HepG2 (cell line): ENCODE measurements at regions not wholly inside any gene's neighbourhood (a gene's known extent, or its start where the extent isn't known, plus 50 kb on each side); places are given as distances from the start of the nearest gene placed in this dataset.

Experiments
- KAT7 ChIP-seq: IDR thresholded peaks from 2 replicates; pipeline ENCODE4 v1.6.1; 2018; ENCODE audit warnings: borderline replicate concordance, missing compliant biosample characterization
- NONO ChIP-seq, 2 experiments: fragments of 450-650 bp in 1 of 2; sonication (generic) in 1 of 2; formaldehyde crosslinking in 1 of 2; IDR thresholded peaks in 1 of 2; conservative IDR thresholded peaks in 1 of 2; 2 replicates each; pipeline versions ENCODE4 v1.6.1 to v1.8.0; 2017 to 2022; ENCODE audit warnings: mild to moderate bottlenecking in 1 of 2, missing genetic modification reagents in 1 of 2, moderate library complexity in 1 of 2
- PAX8 ChIP-seq: sonication (generic); formaldehyde crosslinking; IDR thresholded peaks from 2 replicates; pipeline ENCODE4 v1.8.0; 2022; ENCODE audit warnings: mild to moderate bottlenecking, missing genetic modification reagents, borderline replicate concordance
- PHF21A ChIP-seq: sonication (generic); formaldehyde crosslinking; IDR thresholded peaks from 2 replicates; pipeline ENCODE4 v1.5.0; 2020; ENCODE audit warnings: mild to moderate bottlenecking, missing genetic modification reagents
- ZFX ChIP-seq: sonication (generic); formaldehyde crosslinking; IDR thresholded peaks from 2 replicates; pipeline ENCODE4 v1.4.0; 2020; ENCODE audit warnings: mild to moderate bottlenecking, low read depth, missing genetic modification reagents, moderate library complexity
- TF ChIP-seq, protein P1 (sequence below): sonication (generic); formaldehyde crosslinking; IDR thresholded peaks from 2 replicates; pipeline ENCODE4 v1.8.1; 2023; ENCODE audit warnings: missing genetic modification reagents, inconsistent platforms, borderline replicate concordance
- TF ChIP-seq, protein P2 (sequence below): sonication (generic); formaldehyde crosslinking; IDR thresholded peaks from 2 replicates; pipeline ENCODE4 v1.4.0; 2020; ENCODE audit warnings: mild to moderate bottlenecking, missing genetic modification reagents
- TF ChIP-seq, protein P3 (sequence below): sonication (generic); formaldehyde crosslinking; IDR thresholded peaks from 2 replicates; pipeline ENCODE4 v1.5.1; 2020; ENCODE audit warnings: missing genetic modification reagents, mild to moderate bottlenecking, borderline replicate concordance
- TF ChIP-seq, protein P4 (sequence below): sonication (generic); formaldehyde crosslinking; IDR thresholded peaks from 2 replicates; pipeline ENCODE4 v1.4.0; 2020; ENCODE audit warnings: missing genetic modification reagents
- TF ChIP-seq, protein P5 (sequence below): sonication (generic); formaldehyde crosslinking; IDR thresholded peaks from 2 replicates; pipeline ENCODE4 v1.5.0; 2020; ENCODE audit warnings: mild to moderate bottlenecking, missing genetic modification reagents, moderate library complexity
- TF ChIP-seq, protein P6 (sequence below): sonication (generic); formaldehyde crosslinking; IDR thresholded peaks from 2 replicates; pipeline ENCODE4 v1.4.0; 2020; ENCODE audit warnings: mild to moderate bottlenecking, missing genetic modification reagents

DNA sequence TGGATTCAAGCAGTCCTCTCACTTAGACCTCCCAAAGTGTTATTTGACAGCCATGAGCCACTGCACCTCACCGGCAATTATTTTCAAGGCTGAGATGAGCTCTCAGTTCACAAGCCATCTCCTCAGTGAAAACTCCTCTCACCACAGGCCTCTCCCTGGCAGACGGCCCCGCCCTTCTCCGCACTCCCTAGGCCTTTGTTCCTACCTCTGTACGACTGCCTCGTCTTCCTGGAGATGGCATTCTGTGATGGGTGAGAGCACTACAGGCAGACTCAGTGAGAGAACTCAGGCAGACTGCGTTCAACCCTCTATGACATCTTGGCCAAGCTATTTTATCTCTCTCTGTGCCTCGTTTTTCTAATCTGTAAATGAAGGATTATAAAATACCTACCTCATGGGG is 67.0 kb upstream of the TPM1 start:
- TF ChIP-seq, protein P1, sequence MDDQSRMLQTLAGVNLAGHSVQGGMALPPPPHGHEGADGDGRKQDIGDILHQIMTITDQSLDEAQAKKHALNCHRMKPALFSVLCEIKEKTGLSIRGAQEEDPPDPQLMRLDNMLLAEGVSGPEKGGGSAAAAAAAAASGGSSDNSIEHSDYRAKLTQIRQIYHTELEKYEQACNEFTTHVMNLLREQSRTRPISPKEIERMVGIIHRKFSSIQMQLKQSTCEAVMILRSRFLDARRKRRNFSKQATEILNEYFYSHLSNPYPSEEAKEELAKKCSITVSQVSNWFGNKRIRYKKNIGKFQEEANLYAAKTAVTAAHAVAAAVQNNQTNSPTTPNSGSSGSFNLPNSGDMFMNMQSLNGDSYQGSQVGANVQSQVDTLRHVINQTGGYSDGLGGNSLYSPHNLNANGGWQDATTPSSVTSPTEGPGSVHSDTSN, result no peak
- TF ChIP-seq KAT7 (CRISPR knock-in tag) (no peak), PHF21A (no peak), PAX8 (CRISPR knock-in tag) (no peak), NONO (IDR thresholded peaks at IDR 0.05) (no peak), NONO (CRISPR knock-in tag; conservative IDR thresholded peaks at IDR 0.05) (no peak), ZFX (no peak)
- TF ChIP-seq, protein P2, sequence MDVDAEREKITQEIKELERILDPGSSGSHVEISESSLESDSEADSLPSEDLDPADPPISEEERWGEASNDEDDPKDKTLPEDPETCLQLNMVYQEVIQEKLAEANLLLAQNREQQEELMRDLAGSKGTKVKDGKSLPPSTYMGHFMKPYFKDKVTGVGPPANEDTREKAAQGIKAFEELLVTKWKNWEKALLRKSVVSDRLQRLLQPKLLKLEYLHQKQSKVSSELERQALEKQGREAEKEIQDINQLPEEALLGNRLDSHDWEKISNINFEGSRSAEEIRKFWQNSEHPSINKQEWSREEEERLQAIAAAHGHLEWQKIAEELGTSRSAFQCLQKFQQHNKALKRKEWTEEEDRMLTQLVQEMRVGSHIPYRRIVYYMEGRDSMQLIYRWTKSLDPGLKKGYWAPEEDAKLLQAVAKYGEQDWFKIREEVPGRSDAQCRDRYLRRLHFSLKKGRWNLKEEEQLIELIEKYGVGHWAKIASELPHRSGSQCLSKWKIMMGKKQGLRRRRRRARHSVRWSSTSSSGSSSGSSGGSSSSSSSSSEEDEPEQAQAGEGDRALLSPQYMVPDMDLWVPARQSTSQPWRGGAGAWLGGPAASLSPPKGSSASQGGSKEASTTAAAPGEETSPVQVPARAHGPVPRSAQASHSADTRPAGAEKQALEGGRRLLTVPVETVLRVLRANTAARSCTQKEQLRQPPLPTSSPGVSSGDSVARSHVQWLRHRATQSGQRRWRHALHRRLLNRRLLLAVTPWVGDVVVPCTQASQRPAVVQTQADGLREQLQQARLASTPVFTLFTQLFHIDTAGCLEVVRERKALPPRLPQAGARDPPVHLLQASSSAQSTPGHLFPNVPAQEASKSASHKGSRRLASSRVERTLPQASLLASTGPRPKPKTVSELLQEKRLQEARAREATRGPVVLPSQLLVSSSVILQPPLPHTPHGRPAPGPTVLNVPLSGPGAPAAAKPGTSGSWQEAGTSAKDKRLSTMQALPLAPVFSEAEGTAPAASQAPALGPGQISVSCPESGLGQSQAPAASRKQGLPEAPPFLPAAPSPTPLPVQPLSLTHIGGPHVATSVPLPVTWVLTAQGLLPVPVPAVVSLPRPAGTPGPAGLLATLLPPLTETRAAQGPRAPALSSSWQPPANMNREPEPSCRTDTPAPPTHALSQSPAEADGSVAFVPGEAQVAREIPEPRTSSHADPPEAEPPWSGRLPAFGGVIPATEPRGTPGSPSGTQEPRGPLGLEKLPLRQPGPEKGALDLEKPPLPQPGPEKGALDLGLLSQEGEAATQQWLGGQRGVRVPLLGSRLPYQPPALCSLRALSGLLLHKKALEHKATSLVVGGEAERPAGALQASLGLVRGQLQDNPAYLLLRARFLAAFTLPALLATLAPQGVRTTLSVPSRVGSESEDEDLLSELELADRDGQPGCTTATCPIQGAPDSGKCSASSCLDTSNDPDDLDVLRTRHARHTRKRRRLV, result no peak
- TF ChIP-seq, protein P3, sequence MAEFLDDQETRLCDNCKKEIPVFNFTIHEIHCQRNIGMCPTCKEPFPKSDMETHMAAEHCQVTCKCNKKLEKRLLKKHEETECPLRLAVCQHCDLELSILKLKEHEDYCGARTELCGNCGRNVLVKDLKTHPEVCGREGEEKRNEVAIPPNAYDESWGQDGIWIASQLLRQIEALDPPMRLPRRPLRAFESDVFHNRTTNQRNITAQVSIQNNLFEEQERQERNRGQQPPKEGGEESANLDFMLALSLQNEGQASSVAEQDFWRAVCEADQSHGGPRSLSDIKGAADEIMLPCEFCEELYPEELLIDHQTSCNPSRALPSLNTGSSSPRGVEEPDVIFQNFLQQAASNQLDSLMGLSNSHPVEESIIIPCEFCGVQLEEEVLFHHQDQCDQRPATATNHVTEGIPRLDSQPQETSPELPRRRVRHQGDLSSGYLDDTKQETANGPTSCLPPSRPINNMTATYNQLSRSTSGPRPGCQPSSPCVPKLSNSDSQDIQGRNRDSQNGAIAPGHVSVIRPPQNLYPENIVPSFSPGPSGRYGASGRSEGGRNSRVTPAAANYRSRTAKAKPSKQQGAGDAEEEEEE (CRISPR knock-in tag), result no peak
- TF ChIP-seq, protein P4, sequence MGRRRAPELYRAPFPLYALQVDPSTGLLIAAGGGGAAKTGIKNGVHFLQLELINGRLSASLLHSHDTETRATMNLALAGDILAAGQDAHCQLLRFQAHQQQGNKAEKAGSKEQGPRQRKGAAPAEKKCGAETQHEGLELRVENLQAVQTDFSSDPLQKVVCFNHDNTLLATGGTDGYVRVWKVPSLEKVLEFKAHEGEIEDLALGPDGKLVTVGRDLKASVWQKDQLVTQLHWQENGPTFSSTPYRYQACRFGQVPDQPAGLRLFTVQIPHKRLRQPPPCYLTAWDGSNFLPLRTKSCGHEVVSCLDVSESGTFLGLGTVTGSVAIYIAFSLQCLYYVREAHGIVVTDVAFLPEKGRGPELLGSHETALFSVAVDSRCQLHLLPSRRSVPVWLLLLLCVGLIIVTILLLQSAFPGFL (CRISPR knock-in tag), result no peak
- TF ChIP-seq, protein P5, sequence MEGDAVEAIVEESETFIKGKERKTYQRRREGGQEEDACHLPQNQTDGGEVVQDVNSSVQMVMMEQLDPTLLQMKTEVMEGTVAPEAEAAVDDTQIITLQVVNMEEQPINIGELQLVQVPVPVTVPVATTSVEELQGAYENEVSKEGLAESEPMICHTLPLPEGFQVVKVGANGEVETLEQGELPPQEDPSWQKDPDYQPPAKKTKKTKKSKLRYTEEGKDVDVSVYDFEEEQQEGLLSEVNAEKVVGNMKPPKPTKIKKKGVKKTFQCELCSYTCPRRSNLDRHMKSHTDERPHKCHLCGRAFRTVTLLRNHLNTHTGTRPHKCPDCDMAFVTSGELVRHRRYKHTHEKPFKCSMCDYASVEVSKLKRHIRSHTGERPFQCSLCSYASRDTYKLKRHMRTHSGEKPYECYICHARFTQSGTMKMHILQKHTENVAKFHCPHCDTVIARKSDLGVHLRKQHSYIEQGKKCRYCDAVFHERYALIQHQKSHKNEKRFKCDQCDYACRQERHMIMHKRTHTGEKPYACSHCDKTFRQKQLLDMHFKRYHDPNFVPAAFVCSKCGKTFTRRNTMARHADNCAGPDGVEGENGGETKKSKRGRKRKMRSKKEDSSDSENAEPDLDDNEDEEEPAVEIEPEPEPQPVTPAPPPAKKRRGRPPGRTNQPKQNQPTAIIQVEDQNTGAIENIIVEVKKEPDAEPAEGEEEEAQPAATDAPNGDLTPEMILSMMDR (CRISPR knock-in tag), result no peak
- TF ChIP-seq, protein P6, sequence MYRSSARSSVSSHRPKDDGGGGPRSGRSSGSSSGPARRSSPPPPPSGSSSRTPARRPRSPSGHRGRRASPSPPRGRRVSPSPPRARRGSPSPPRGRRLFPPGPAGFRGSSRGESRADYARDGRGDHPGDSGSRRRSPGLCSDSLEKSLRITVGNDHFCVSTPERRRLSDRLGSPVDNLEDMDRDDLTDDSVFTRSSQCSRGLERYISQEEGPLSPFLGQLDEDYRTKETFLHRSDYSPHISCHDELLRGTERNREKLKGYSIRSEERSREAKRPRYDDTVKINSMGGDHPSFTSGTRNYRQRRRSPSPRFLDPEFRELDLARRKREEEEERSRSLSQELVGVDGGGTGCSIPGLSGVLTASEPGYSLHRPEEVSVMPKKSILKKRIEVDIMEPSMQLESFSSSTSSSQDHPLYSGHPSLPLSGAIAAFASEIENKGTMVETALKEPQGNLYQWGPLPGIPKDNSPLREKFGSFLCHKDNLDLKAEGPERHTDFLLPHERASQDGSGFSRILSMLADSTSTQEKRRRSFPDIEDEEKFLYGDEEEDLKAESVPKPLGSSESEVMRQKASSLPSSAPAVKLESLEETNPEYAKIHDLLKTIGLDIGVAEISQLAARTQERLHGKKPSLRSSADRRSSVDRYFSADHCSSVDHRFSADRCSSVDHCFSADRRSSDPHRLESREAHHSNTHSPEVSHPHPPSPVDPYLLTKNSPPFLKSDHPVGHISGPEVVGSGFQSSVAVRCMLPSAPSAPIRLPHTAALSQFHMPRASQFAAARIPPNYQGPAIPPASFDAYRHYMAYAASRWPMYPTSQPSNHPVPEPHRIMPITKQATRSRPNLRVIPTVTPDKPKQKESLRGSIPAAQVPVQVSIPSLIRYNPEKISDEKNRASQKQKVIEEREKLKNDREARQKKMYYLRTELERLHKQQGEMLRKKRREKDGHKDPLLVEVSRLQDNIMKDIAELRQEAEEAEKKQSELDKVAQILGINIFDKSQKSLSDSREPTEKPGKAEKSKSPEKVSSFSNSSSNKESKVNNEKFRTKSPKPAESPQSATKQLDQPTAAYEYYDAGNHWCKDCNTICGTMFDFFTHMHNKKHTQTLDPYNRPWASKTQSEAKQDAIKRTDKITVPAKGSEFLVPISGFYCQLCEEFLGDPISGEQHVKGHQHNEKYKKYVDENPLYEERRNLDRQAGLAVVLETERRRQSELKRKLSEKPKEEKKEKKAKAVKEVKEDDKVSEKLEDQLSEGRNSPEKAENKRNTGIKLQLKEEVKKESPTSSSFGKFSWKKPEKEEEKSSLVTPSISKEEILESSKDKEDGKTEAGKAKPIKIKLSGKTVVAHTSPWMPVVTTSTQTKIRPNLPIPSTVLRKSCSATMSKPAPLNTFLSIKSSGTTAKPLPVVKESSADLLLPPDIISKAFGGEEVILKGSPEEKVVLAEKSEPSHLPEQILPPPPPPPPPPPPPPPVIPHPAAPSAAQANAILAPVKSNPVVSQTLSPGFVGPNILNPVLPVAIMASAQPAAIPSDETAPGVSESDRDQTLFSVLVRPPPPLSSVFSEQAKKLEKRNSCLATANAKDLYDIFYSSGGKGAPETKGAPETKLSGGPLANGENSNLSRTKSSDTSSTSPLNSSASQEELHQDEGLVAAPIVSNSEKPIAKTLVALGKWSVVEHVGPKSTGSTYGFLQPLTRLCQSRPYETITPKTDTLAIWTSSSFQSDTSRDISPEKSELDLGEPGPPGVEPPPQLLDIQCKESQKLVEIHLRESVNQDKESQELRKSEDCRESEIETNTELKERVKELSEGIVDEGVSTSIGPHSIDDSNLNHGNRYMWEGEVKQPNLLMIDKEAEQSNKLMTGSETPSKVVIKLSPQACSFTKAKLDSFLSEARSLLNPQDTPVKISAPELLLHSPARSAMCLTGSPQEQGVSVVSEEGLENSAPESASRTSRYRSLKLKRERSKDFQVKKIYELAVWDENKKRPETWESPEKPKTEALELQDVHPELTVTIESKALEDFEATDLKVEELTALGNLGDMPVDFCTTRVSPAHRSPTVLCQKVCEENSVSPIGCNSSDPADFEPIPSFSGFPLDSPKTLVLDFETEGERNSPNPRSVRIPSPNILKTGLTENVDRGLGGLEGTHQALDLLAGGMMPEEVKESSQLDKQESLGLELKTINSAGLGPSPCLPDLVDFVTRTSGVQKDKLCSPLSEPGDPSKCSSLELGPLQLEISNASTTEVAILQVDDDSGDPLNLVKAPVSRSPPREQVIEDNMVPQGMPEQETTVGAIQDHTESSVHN, result no peak
